HuH-7.5 (cell line): ENCODE measurements at regions not wholly inside any gene's neighbourhood (a gene's known extent, or its start where the extent isn't known, plus 50 kb on each side); places are given as distances from the start of the nearest gene placed in this dataset.
"Not testable (repeated sequence)": the region's sequence is repeated elsewhere in the genome, so short reads cannot be mapped to it uniquely, and the experiment has no call there.

Experiments
- DNase-seq: peaks from one replicate; pipeline ENCODE4 v3.0.0; 2011; ENCODE audit warnings: low spot score

DNA sequence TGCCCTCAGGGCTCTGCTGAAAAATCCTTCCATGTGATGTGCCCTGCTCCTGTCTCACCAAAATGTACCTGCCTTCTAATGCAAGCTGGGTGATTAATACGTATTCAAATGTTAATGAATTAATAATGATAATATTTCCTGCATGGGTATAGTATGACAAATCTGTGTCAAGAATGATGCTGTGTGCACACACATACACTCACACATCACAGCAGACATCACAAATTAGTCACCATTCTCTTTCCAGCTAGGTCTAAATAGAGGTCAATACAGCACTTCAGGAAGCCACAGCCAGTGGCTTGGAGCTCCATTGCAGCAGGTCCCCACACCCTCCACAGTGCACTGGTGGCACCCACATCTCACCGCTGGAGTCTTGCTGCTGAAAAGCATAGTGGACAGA lies 681.2 kb upstream of the NRP1 start:
- no peak for DNase-seq

DNA sequence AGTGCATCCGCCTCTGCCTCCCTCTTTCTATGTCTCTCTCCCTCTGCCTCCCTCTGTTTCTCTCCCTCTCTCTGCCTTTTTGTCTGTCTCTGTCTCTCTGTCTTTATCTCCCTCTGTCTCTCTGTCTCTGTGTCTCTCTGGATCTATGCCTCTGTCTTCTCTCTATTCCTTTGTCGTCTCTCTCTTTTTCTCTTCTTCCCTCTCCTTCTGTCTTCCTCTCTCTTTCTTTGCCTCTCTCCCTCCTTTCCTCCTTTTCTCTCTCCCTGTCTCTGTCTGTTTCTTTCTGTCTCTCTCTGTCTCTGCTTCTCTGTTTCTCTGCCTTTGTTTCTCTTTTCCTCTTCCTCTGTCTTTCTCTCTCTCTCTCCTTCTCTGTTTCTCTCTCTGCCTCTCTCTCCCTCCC lies 678.8 kb upstream of the NRP1 start:
- no peak for DNase-seq

DNA sequence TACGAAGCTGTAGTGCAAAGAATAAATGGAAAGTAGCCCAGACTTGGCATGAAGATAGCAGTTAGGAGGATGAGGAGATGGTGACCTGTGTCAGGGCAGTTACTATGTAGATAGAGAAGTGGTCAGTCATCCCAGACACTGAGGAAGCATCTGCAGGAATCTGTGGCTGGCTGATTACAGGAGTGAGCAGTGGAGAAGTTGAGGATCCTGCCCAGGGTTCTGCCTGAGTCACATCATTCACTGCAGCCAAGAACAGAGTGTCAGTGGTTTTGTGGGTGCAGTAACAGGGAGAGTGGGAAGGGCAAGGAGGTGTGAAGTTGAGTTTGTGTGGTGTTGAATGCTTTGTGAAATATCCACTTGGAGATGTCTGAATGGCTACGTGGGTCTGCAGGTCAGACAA lies 676.4 kb upstream of the NRP1 start:
- DNase-seq: no peak

DNA sequence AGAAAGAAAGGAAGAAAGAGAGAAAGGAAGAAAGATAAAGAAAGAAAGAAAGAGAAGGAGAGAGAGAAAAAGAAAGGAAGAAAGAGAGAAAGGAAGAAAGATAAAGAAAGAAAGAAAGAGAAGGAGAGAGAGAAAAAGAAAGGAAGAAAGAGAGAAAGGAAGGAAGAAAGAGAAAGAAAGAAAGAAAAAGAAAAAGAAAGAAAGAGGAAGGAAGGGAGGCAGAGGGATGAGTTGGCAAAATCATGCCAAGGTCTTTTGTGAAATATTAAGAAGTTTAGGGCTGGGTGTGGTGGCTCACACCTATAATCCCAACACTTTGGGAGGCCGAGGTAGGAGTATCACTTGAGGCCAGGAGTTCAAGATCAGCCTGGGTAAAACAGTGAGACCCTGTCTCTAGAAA lies 675.8 kb upstream of the NRP1 start:
- not testable (repeated sequence) for DNase-seq

DNA sequence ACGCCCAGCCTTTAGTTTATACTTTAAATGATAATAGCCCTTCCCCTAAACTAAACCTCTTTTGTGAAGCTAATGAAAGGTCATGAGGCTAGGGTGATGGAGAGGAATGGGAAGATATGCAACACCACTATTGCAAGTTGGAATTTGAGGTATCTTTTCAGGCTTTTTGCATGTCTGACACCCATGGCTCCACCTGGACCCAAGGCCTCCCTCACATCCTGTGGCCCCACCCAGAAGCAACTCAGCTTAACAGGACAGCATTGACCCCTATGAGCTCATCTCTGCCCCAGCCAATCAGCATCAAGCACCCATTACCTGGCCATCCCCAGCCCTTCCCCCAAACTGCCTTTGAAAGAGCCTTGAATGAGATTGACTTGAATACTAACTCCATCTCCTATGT lies 674.2 kb upstream of the NRP1 start:
- DNase-seq: no peak

DNA sequence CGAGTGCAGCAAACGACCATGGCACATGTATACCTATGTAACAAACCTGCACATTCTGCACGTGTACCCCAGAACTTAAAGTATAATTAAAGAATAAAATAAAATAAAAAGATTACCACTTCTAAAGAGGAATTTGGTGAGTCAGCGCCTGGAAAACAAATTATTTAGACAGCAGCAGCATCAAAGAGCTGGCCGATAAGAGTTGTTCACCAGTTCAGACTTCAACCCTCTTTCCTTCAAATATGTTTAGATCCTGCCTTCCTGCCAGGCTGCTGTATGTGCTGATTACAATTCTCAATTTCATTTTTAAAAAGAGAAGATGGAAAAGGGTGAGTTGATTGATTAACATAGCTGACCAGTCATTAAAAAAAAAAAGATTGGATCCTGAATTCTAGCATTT lies 672.0 kb upstream of the NRP1 start:
- DNase-seq: no peak

DNA sequence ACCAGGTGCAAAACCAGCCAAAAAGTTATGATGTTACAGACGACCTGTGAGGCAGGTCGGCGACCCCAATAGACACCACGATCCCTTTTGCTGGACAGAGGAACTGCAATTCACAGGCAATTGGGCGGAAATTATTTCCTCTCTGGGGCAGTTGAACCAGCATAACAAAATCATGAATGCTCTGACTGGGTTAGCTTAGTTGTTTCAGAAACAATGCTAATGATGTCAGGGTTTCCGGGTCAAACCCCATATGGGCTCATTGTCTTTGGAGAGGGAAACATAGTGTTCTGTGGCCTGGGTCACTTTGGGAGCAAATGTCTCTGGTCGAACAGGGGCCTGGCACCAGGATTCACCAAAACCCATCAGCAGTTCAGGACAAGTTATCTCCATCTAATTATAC lies 669.1 kb upstream of the NRP1 start:
- no peak for DNase-seq

DNA sequence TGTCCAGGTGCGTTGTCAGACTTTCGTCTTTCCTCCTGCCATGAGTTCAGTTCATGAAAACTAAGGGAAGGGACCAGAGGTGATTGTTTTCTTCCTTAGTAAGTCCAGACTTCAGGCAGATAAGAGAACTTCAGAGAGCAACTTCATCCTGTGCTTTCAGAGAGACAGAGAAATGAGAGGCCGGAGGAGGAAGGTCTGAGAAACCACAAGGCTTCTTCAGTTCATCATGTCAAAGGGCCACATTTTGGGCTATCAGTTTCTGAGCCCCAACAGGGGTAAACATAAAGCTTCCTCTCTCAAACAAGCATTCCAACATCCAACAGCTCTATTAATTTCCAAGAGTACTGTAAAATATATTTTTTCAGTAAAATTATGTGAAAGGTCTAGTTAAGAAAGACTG lies 668.4 kb upstream of the NRP1 start:
- no peak for DNase-seq

DNA sequence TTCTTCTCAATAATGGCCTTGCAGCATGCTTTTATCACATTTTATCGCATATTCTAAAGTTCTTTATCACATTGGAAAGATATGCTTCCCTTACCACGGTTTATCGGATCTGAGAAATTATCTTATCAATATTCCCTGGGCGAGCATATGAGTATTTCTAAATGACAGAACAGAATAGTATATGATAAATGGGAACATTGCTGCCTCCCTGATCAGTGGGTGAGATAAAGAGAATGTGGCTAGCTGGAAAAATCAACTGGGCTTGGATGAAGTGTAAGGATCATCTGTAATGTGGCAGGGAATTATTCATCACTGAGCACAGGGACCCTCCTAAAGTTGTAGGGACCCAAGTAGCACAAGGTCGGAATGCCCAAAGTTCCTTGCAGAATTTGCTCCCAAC lies 667.4 kb upstream of the NRP1 start:
- no peak for DNase-seq

DNA sequence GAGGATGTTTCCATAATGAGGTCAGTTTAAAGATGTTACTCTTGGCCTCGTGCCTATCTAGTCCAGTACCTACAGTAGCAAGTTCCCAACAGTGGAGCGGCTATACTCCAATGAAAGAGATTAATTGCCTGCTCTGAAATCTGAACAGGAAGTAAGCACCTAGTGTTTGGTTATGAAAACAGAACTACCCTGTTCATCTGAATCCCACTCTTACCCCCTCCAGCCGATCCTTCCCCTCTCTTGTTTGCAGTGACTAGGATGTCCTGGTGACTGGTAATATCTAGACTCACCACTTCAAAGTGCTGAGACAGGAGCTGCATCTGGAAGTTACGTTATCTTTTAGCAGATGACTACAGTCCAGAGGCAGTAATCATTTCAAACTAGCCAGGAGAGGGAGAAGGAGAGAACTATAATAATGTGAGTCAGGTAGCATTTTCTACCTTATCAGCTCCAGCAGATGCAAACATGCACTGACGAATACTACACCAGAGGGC lies 666.7 kb upstream of the NRP1 start:
- DNase-seq: no peak

DNA sequence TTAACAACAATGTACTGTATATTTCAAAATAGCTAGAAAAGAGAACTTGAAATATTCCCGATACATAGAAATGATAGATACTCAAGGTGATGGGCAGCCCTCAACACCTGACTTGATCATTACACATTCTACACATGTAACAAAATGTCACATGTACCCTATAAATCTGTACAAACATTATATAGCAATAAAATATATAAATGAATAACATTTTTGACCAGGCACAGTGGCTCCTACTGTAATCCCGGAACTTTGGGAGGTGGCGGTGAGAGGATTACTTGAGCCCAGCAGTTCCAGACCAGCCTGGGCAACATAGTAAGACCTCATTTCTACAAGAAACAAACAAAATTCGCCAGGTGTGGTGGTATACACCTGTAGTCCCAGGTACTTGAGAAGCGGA lies 659.5 kb upstream of the NRP1 start:
- no peak for DNase-seq

DNA sequence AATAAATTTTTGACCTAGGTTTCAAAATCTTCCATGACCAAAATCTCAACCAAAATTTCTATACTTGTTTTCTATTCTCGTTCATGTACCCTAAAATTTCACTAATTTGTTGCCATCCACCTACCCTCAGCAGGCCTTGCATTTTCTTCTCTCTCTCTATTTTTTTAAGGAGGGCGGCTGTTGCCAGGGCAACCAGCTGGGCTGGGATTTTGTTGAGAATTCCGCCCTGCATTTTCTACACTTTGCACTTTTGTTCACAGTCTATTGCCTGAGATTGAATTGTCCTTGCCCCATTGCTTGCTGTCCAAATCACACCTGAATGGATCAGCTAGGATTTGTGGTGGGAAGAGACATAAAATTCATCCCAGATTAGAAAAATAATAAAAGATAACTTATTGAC lies 657.5 kb upstream of the NRP1 start:
- no peak for DNase-seq

DNA sequence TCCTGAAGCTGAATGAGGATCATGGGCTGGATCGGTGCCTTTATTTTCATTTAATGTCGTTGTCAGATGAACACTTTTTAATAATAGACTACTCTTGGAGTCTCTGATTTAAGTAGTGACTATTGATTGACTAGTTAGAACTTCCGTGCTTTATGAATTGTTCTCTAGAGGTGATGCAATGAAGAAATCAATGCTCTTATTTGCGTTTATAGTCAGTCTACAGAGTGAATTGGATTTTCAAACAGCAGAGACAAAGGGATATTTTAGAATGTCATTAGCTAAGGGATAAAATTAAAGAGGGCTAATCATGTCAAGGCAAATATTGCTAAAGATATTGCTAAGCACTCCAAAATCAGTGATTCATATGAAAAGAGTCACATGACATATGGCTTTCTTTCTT lies 652.0 kb upstream of the NRP1 start:
- no peak for DNase-seq

DNA sequence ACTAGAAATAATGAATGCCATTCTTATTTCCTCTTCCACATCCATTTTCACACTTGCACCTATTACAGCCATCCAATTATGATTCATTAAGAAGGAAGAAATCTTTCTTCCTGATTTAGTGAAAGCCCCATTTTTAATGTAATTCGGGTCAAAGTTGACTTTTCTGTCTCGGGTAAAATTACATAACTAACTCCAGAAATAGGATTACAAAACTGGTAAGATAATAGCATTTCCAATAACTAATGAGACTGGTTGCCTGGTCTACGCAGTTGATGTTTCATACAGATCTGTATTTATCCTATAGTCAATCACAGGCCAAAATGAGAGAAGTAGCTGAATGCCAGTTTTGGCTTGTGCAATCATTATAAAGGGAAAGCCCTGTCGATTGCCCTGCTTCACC lies 651.5 kb upstream of the NRP1 start:
- DNase-seq: no peak

DNA sequence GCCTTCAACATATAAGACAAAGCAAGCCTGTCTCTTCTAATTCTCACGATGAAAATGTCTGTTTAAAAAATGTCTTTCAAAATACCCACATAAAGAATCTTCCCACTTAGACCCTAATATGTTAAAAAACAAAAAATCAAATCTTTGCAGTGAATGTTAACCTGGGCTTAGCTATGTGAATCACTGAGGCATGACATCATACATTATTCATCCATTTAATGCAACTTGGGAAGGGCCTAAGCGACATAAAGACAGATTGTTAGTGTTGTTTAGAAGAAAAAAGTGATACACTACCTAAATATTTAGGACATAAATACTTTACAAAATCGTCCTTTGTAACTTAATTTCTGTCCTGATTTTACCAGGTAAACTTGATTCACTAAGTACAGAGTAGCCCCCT lies 648.5 kb upstream of the NRP1 start:
- DNase-seq: no peak

DNA sequence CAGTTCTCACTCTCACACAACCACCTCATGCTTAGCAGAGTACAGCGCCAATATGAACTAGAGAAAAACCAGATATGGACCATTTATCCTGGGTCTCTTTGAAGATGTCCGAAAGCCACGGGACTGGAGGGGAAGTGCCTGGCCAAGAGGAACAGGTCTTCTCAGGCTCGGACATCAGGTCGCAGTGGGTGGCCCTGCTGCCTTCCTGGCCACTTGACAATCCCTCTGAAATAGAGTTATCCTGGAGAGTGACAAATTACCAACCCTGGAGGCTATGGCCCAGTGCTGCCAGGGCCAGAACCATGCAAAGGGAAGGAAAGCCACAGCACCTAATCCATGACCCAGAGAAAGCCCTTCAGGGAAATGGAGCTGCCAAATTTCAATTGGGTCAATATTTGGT lies 646.8 kb upstream of the NRP1 start:
- no peak for DNase-seq

DNA sequence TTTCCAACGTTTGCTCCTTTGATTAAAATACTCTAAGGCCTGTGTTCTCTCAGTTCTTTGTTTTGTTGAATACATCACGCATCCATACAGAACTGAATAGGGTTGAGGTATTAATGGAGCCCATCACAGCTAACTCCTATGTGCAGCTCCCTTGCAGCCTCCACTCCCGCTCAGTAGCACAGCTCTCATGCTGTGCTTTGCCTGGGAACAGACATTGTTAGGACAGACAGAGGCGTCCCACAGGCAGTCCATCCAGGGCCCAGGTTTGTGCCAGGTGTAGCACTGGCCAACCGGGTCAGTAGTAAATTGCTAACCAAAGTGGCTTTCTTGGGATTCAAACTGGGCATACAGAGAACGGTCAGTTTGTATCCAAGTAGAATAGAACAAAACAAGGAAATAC lies 644.7 kb upstream of the NRP1 start:
- DNase-seq: no peak

DNA sequence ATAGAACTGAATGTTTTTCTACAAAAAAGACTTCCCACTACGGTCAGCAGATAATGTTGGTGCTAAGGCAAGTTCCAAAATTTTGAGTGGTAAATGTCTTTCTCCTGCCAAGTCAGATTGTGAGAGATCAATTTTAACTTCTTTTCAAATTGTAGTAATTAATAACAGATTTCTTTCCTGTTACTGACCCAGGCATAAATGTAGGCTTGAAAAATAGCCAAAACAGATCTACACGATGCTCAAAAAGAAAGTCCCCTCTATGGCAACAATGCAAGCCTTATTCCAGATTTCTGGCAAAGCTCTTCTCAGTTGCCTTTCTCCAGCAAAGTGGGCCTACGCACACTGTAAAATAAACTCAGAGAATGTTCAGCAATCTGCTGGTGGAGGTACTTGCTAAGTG lies 641.0 kb upstream of the NRP1 start:
- no peak for DNase-seq

DNA sequence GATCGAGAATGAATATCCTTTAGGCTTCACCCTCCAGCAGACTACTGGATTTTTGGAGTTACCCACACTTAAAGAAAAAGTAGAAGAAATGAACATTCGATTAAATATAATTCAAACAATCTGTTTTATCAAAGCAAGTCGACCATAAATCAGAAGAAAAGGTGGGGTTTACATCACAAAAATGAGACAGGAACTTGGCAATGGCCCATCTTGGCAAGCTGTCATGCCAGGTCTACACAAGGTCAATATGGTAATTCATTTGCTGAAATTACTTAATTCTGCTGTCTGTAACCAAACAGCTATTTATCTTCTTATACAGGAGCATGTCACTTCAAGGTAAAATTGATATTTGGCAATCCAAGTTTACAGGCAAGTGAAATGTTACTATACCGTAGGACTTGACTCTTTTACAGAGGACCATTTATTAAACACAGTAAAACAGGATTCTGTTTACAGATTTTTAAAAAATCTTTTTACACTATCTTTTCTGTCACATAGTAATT lies 640.6 kb upstream of the NRP1 start:
- no peak for DNase-seq

DNA sequence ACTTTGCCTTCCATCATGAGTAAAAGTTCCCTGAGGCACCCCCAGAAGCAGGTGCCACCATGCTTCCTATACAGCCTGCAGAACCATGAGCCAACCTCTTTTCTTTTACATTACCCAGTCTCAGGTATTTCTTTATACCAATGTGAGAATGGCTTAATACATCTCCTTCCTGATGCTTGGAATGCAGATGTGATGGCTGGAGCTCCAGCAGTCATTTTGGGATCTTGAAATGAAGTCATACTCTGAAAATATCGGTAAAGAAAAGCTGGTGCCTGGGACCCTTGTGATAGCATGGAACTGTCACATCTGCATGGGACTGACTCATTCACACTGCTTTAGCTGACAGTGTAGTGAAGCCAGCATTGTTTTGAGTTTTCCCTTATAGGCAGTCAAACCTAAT lies 634.5 kb upstream of the NRP1 start:
- no peak for DNase-seq

DNA sequence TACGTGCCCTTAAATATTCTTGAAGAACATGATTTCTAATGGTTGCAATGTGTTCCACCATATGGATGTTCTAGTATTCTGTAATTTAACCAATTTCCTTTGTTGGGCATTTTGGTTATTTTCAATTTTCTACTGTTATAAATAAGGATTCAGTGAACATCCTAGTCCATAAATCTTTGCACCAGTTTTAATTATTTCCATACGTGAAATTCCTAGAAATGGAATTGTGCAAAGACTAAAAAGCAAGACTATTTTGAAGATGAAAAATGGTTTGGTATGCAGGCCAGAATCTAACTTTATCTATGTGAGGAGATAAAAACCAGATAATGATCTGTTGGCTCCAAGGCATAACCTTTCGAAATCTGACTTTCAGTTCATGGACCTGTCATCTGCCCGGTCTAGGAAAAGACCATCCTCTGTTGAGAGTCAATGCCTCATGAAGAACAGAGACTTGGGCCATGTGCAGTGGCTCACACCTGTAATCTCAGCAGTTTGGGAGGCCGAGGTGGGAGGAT lies 633.2 kb upstream of the NRP1 start:
- no peak for DNase-seq

DNA sequence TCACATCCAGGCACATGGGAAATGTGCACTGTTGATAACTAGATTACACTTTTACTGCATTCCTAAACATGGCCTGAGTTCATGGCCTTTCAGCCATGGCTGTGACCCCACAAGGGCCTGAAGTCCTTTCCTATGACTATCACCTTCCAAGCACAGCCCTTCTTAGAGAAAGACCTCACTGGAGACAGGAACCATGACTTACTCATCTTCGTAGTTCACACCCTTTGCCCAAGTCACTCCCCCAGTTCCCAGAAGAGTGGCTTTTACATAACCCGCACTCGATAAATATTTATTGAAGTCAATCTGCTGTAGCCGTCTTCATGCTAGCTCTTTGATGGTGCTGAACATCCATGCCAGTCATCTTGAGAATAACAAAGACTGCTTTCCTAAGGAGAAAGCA lies 632.5 kb upstream of the NRP1 start:
- no peak for DNase-seq

DNA sequence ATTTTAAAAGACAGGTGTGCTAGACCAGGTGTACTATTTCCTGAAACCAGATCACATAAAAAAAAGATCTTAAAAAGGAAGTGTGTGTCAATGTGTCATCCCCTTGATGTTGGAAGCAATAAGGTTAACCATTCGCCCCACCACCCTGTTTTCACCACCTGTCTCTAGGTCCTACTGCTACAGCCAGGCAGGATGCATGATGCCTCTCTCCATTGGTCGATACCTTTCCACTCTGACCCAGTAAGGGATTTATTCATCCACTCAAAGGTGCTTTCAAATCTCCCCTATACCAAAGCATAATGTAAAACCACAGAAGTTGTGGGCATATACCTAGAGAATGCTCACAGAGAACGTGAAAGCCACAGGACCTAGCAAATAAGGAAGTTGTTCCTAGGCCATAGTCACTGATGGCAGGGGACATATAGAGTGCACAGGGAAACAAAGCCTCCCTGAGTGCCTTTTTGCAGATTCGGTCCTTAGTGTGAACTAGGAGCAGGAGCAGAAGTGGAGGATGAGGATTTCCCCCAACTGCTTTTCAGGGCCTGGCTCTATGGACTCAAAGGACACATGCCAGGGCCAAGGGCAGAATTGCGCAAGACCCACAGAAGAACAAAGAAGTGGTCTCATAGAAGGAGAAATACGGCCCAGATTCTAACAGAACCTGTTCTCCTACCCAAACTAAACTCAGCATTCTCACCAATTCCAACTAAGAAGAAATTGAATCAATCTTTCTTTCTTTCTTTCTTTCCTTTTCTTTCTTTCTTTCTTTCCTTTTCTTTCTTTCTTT lies 631.5 kb upstream of the NRP1 start:
- DNase-seq: no peak

DNA sequence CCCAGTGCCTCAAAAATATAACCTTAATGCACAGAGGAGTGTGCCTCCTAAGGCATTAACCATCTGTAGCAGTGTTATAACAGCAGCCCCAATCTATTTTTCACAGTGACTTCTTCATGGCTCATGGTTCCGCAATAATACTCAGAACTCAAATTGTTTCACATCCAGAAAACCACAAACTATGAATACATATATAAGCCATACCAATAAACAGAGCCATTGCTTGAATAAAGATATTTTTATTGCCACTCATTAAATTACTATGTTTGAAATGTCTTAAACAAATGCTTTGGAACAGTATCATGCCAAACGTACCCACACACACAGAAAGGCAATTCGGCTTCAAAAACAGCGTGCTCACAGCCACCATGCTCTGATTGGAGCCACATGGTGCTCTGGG lies 629.3 kb upstream of the NRP1 start:
- DNase-seq: no peak
